H1 (cell line): ENCODE measurements at regions not wholly inside any gene's neighbourhood (a gene's known extent, or its start where the extent isn't known, plus 50 kb on each side); places are given as distances from the start of the nearest gene placed in this dataset.

Source experiments
- TAF1 ChIP-seq: IDR thresholded peaks from 2 replicates; pipeline ENCODE4 v1.6.1; 2011; ENCODE audit warnings: mild to moderate bottlenecking, low read depth, low read length
- TF ChIP-seq, protein P1 (sequence below): fragments of 300-600 bp; sonication (generic); IDR thresholded peaks from 2 replicates; pipeline ENCODE4 v1.7.1; 2012; ENCODE audit warnings: low read length, moderate library complexity, mild to moderate bottlenecking, inconsistent platforms; ENCODE audit not compliant: insufficient replicate concordance

DNA sequence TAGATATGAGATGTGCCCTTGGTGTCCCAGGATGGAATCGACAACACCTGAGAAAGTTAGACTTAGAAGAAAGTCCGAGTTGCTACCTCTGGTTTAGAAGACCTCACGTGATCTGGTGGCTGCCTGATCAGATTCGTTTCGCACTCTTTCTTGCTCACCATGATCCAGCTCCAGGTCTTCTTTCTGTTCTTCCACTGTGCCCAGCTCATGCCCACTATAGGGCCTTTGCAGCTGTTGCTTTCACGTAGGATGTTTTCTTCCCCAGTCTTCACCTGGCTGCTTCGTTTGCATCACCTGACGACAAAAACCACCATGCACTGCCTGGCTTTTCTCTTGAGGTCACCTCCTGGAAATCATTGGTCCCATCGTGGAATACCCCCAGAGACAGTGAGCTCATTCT is 311.1 kb downstream of the PRDM2 start (continued):
- TF ChIP-seq, protein P1, sequence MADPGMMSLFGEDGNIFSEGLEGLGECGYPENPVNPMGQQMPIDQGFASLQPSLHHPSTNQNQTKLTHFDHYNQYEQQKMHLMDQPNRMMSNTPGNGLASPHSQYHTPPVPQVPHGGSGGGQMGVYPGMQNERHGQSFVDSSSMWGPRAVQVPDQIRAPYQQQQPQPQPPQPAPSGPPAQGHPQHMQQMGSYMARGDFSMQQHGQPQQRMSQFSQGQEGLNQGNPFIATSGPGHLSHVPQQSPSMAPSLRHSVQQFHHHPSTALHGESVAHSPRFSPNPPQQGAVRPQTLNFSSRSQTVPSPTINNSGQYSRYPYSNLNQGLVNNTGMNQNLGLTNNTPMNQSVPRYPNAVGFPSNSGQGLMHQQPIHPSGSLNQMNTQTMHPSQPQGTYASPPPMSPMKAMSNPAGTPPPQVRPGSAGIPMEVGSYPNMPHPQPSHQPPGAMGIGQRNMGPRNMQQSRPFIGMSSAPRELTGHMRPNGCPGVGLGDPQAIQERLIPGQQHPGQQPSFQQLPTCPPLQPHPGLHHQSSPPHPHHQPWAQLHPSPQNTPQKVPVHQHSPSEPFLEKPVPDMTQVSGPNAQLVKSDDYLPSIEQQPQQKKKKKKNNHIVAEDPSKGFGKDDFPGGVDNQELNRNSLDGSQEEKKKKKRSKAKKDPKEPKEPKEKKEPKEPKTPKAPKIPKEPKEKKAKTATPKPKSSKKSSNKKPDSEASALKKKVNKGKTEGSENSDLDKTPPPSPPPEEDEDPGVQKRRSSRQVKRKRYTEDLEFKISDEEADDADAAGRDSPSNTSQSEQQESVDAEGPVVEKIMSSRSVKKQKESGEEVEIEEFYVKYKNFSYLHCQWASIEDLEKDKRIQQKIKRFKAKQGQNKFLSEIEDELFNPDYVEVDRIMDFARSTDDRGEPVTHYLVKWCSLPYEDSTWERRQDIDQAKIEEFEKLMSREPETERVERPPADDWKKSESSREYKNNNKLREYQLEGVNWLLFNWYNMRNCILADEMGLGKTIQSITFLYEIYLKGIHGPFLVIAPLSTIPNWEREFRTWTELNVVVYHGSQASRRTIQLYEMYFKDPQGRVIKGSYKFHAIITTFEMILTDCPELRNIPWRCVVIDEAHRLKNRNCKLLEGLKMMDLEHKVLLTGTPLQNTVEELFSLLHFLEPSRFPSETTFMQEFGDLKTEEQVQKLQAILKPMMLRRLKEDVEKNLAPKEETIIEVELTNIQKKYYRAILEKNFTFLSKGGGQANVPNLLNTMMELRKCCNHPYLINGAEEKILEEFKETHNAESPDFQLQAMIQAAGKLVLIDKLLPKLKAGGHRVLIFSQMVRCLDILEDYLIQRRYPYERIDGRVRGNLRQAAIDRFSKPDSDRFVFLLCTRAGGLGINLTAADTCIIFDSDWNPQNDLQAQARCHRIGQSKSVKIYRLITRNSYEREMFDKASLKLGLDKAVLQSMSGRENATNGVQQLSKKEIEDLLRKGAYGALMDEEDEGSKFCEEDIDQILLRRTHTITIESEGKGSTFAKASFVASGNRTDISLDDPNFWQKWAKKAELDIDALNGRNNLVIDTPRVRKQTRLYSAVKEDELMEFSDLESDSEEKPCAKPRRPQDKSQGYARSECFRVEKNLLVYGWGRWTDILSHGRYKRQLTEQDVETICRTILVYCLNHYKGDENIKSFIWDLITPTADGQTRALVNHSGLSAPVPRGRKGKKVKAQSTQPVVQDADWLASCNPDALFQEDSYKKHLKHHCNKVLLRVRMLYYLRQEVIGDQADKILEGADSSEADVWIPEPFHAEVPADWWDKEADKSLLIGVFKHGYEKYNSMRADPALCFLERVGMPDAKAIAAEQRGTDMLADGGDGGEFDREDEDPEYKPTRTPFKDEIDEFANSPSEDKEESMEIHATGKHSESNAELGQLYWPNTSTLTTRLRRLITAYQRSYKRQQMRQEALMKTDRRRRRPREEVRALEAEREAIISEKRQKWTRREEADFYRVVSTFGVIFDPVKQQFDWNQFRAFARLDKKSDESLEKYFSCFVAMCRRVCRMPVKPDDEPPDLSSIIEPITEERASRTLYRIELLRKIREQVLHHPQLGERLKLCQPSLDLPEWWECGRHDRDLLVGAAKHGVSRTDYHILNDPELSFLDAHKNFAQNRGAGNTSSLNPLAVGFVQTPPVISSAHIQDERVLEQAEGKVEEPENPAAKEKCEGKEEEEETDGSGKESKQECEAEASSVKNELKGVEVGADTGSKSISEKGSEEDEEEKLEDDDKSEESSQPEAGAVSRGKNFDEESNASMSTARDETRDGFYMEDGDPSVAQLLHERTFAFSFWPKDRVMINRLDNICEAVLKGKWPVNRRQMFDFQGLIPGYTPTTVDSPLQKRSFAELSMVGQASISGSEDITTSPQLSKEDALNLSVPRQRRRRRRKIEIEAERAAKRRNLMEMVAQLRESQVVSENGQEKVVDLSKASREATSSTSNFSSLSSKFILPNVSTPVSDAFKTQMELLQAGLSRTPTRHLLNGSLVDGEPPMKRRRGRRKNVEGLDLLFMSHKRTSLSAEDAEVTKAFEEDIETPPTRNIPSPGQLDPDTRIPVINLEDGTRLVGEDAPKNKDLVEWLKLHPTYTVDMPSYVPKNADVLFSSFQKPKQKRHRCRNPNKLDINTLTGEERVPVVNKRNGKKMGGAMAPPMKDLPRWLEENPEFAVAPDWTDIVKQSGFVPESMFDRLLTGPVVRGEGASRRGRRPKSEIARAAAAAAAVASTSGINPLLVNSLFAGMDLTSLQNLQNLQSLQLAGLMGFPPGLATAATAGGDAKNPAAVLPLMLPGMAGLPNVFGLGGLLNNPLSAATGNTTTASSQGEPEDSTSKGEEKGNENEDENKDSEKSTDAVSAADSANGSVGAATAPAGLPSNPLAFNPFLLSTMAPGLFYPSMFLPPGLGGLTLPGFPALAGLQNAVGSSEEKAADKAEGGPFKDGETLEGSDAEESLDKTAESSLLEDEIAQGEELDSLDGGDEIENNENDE: no peak
- TF ChIP-seq TAF1: no peak
- TF ChIP-seq, all 59 proteins: peak for 0
